ENCODE measurements at regions not wholly inside any gene's neighbourhood (a gene's known extent, or its start where the extent isn't known, plus 50 kb on each side); places are given as distances from the start of the nearest gene placed in this dataset.

GRCh38 chr6:17182961-17183360 lies 81.1 kb downstream of the STMND1 start:
- H3K9me3 Mint-ChIP-seq (ENCODE audit: unreplicated experiment) = no peaks in the 10 kb centered on the region
- no peaks in the 10 kb centered on the region for H3K36me3 Mint-ChIP-seq (ENCODE audit: low read depth, unreplicated experiment)
- no peak overlapping the region for H3K27ac Mint-ChIP-seq (ENCODE audit: unreplicated experiment)
- H3K27me3 Mint-ChIP-seq (ENCODE audit: unreplicated experiment) = no peaks in the 10 kb centered on the region
- TF ChIP-seq CTCF (IDR thresholded peaks at IDR 0.05; ENCODE audit: unreplicated experiment) = no peak
- H3K4me3 Mint-ChIP-seq (ENCODE audit: unreplicated experiment) = no peak overlapping the region
- no peaks in the 10 kb centered on the region for H3K4me1 Mint-ChIP-seq (ENCODE audit: unreplicated experiment)
- no peak for DNase-seq (ENCODE audit: low spot score)

GRCh38 chr6:17186925-17187324 lies 85.1 kb downstream of the STMND1 start:
- TF ChIP-seq CTCF (IDR thresholded peaks at IDR 0.05; ENCODE audit: unreplicated experiment) = no peak
- H3K36me3 Mint-ChIP-seq (ENCODE audit: low read depth, unreplicated experiment) = no peaks in the 10 kb centered on the region
- no peaks in the 10 kb centered on the region for H3K27me3 Mint-ChIP-seq (ENCODE audit: unreplicated experiment)
- no peak overlapping the region for H3K27ac Mint-ChIP-seq (ENCODE audit: unreplicated experiment)
- DNase-seq (ENCODE audit: low spot score) = no peak
- H3K4me1 Mint-ChIP-seq (ENCODE audit: unreplicated experiment) = no peaks in the 10 kb centered on the region
- H3K9me3 Mint-ChIP-seq (ENCODE audit: unreplicated experiment) = no peaks in the 10 kb centered on the region
- no peak overlapping the region for H3K4me3 Mint-ChIP-seq (ENCODE audit: unreplicated experiment)

- Mint-ChIP-seq H3K27ac (ENCODE audit: unreplicated experiment) (no peak overlapping the region), H3K4me3 (ENCODE audit: unreplicated experiment) (no peak overlapping the region)
- no peak for DNase-seq (ENCODE audit: low spot score)
Observed at GRCh38 chr6:17193106-17193775, 87.9 kb upstream of the RBM24 start.

GRCh38 chr6:17197607-17198006 lies 83.6 kb upstream of the RBM24 start:
- Mint-ChIP-seq H3K4me3 (ENCODE audit: unreplicated experiment) (no peak overlapping the region), H3K36me3 (ENCODE audit: low read depth, unreplicated experiment) (no peaks in the 10 kb centered on the region), H3K27me3 (ENCODE audit: unreplicated experiment) (peaks cover 2% of the 10 kb centered on the region), H3K9me3 (ENCODE audit: unreplicated experiment) (no peaks in the 10 kb centered on the region), H3K4me1 (ENCODE audit: unreplicated experiment) (no peaks in the 10 kb centered on the region), H3K27ac (ENCODE audit: unreplicated experiment) (no peak overlapping the region)
- DNase-seq (ENCODE audit: low spot score) = no peak
- no peak for TF ChIP-seq CTCF (IDR thresholded peaks at IDR 0.05; ENCODE audit: unreplicated experiment)

More at GRCh38 chr6:17193106-17193775, 87.9 kb upstream of the RBM24 start:
- H3K36me3 Mint-ChIP-seq (ENCODE audit: low read depth, unreplicated experiment) = no peaks in the 10 kb centered on the region
- H3K27me3 Mint-ChIP-seq (ENCODE audit: unreplicated experiment) = no peaks in the 10 kb centered on the region
- H3K4me1 Mint-ChIP-seq (ENCODE audit: unreplicated experiment) = no peaks in the 10 kb centered on the region
- no peaks in the 10 kb centered on the region for H3K9me3 Mint-ChIP-seq (ENCODE audit: unreplicated experiment)
- no peak for TF ChIP-seq CTCF (IDR thresholded peaks at IDR 0.05; ENCODE audit: unreplicated experiment)

GRCh38 chr6:17200395-17200794 lies 80.8 kb upstream of the RBM24 start:
- DNase-seq (ENCODE audit: low spot score) = peak; percentile 34
- no peak overlapping the region for H3K4me3 Mint-ChIP-seq (ENCODE audit: unreplicated experiment)

More at GRCh38 chr6:17200395-17200794, 80.8 kb upstream of the RBM24 start:
- peaks cover 5% of the 10 kb centered on the region for H3K36me3 Mint-ChIP-seq (ENCODE audit: low read depth, unreplicated experiment)
- no peaks in the 10 kb centered on the region for H3K4me1 Mint-ChIP-seq (ENCODE audit: unreplicated experiment)
- peaks cover 4% of the 10 kb centered on the region for H3K27me3 Mint-ChIP-seq (ENCODE audit: unreplicated experiment)
- H3K27ac Mint-ChIP-seq (ENCODE audit: unreplicated experiment) = no peak overlapping the region
- peak; percentile 32 for TF ChIP-seq CTCF (IDR thresholded peaks at IDR 0.05; ENCODE audit: unreplicated experiment)
- H3K9me3 Mint-ChIP-seq (ENCODE audit: unreplicated experiment) = peaks cover 4% of the 10 kb centered on the region

All from endothelial cell (in vitro differentiated cells).